SU-DHL-6 (cell line): ENCODE measurements at regions not wholly inside any gene's neighbourhood (a gene's known extent, or its start where the extent isn't known, plus 50 kb on each side); places are given as distances from the start of the nearest gene placed in this dataset.
"Not testable (repeated sequence)": the region's sequence is repeated elsewhere in the genome, so short reads cannot be mapped to it uniquely, and the experiment has no call there.

ENCODE experiments used
- EZH2phosphoT487 ChIP-seq: fragments of 200-600 bp; sonication (generic), shearing (Covaris generic); conservative IDR thresholded peaks from 2 replicates; pipeline ENCODE4 v1.6.1; 2018; ENCODE audit warnings: mild to moderate bottlenecking, antibody characterized with exemption, low read length, moderate library complexity, mixed read lengths
- TF ChIP-seq, protein P1 (sequence below): fragments of 200-600 bp; sonication (generic); IDR thresholded peaks from one replicate; pipeline ENCODE4 v1.5.1; 2017; ENCODE audit warnings: antibody characterized with exemption, mild to moderate bottlenecking, low read length, moderate library complexity; ENCODE audit not compliant: insufficient read depth, poor library complexity, severe bottlenecking

DNA sequence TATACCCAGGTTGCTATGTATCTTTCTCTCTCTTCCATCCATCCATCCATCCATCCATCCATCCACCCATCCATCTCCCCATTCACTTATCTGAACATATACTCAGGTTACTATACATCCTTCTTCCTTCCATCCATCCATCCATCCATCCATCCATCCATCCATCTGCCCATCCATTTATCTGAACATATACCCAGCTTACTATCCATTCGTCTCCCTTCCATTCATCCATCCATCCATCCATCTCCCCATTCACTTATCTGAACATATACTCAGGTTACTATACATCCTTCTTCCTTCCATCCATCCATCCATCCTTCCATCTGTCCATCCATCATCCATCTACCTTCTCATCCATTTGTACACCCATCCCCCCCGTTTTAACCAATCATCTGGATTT is 75.9 kb upstream of the SFSWAP start:
- TF ChIP-seq EZH2phosphoT487 = not testable (repeated sequence)
- TF ChIP-seq, protein P1, sequence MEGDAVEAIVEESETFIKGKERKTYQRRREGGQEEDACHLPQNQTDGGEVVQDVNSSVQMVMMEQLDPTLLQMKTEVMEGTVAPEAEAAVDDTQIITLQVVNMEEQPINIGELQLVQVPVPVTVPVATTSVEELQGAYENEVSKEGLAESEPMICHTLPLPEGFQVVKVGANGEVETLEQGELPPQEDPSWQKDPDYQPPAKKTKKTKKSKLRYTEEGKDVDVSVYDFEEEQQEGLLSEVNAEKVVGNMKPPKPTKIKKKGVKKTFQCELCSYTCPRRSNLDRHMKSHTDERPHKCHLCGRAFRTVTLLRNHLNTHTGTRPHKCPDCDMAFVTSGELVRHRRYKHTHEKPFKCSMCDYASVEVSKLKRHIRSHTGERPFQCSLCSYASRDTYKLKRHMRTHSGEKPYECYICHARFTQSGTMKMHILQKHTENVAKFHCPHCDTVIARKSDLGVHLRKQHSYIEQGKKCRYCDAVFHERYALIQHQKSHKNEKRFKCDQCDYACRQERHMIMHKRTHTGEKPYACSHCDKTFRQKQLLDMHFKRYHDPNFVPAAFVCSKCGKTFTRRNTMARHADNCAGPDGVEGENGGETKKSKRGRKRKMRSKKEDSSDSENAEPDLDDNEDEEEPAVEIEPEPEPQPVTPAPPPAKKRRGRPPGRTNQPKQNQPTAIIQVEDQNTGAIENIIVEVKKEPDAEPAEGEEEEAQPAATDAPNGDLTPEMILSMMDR = not testable (repeated sequence)
